Retinal pigment epithelial cell (primary cell): ENCODE measurements at regions not wholly inside any gene's neighbourhood (a gene's known extent, or its start where the extent isn't known, plus 50 kb on each side); places are given as distances from the start of the nearest gene placed in this dataset.
"Not testable (repeated sequence)": the region's sequence is repeated elsewhere in the genome, so short reads cannot be mapped to it uniquely, and the experiment has no call there.

Experiments used
- DNase-seq: peaks from one replicate; pipeline ENCODE4 v3.0.0-alpha.2; 2010; ENCODE audit warnings: low read depth
- H3K4me3 ChIP-seq: 2 replicates; pipeline ENCODE4 v1.5.1; 2011; ENCODE audit warnings: mild to moderate bottlenecking, low read length, control low read depth, moderate library complexity
- CTCF ChIP-seq: conservative IDR thresholded peaks from 2 replicates; pipeline ENCODE4 v1.5.1; 2011; ENCODE audit warnings: low read depth, low read length, control low read depth, inconsistent platforms

- no peak overlapping the region for H3K4me3 ChIP-seq
- DNase-seq, result no peak
- TF ChIP-seq CTCF, result no peak
Observed at GRCh38 chr3:153785901-153786300, 335.3 kb upstream of the ARHGEF26 start.

GRCh38 chr3:153789380-153789779 is 331.8 kb upstream of the ARHGEF26 start:
- DNase-seq, result no peak
- no peak for TF ChIP-seq CTCF
- no peak overlapping the region for H3K4me3 ChIP-seq

- not testable (repeated sequence) for DNase-seq, H3K4me3 ChIP-seq
Observed at GRCh38 chr3:153797056-153797455, 324.1 kb upstream of the ARHGEF26 start.

- no peak for DNase-seq
- H3K4me3 ChIP-seq, result no peak overlapping the region
- no peak for TF ChIP-seq CTCF
Observed at GRCh38 chr3:153809097-153809496, 312.1 kb upstream of the ARHGEF26 start.

GRCh38 chr3:153818338-153818737 is 302.9 kb upstream of the ARHGEF26 start:
- DNase-seq, result no peak
- no peak overlapping the region for H3K4me3 ChIP-seq
- no peak for TF ChIP-seq CTCF

- TF ChIP-seq CTCF, result no peak
- DNase-seq, result no peak
Observed at GRCh38 chr3:153820035-153820434, 301.2 kb upstream of the ARHGEF26 start.

GRCh38 chr3:153828346-153828745 is 292.8 kb upstream of the ARHGEF26 start:
- not testable (repeated sequence) for H3K4me3 ChIP-seq

More at GRCh38 chr3:153820035-153820434, 301.2 kb upstream of the ARHGEF26 start:
- no peak overlapping the region for H3K4me3 ChIP-seq

GRCh38 chr3:153829606-153830170 is 291.5 kb upstream of the ARHGEF26 start:
- TF ChIP-seq CTCF, result no peak
- H3K4me3 ChIP-seq, result no peak overlapping the region
- no peak for DNase-seq

More at GRCh38 chr3:153828346-153828745, 292.8 kb upstream of the ARHGEF26 start:
- not testable (repeated sequence) for DNase-seq
